IMR-90 (cell line): ENCODE measurements at regions not wholly inside any gene's neighbourhood (a gene's known extent, or its start where the extent isn't known, plus 50 kb on each side); places are given as distances from the start of the nearest gene placed in this dataset.

Experiments
- ATAC-seq: fragments of 200-7000 bp; cut with Tn5 transposase; 2 replicates; pipeline ENCODE4 v1.9.1; 2020; ENCODE audit warnings: low read depth, mild to moderate bottlenecking, moderate library complexity
- BruUV-seq: library from RNA; stranded (reverse); fragments of 400-500 nt; replicated peaks from 2 replicates; lab custom pipeline; 2021; lab: Mats Ljungman, UMichigan
- CTCF ChIA-PET: fragments of 300-600 bp; formaldehyde crosslinking; extraction: SDS; loops from one replicate; lab custom pipeline; 2021; ENCODE audit warnings: antibody characterized with exemption; lab: Yijun Ruan, JAX
- POLR2A ChIA-PET: fragments of 300-600 bp; sonication (Branson Sonifier 250); formaldehyde crosslinking; loops from one replicate; lab custom pipeline; 2022; ENCODE audit warnings: antibody characterized with exemption; ENCODE audit not compliant: unreplicated experiment; lab: Charles Lee
- DNase-seq: peaks from one replicate; pipeline ENCODE4 v3.0.0; 2013
- H2AFZ ChIP-seq: replicated peaks from 2 replicates; pipeline ENCODE3; 2013; ENCODE audit warnings: low read length, mild to moderate bottlenecking; ENCODE audit not compliant: poor library complexity
- H2AK5ac ChIP-seq: 2 replicates; pipeline ENCODE4 v1.6.1; 2013; ENCODE audit warnings: low read depth, low read length, inconsistent platforms
- H2AK9ac ChIP-seq: replicated peaks from 2 replicates; pipeline ENCODE3; 2013; ENCODE audit warnings: mild to moderate bottlenecking, low read depth, low read length, moderate library complexity; ENCODE audit not compliant: poor library complexity
- H2BK120ac ChIP-seq: 2 replicates; pipeline ENCODE4 v1.6.1; 2013; ENCODE audit warnings: low read depth, low read length, inconsistent platforms
- H2BK15ac ChIP-seq: 3 replicates; pipeline ENCODE4 v1.6.1; 2013; ENCODE audit warnings: low read depth, low read length, inconsistent platforms
- H2BK20ac ChIP-seq: 2 replicates; pipeline ENCODE4 v1.6.1; 2013; ENCODE audit warnings: low read depth, mild to moderate bottlenecking, inconsistent platforms, low read length, moderate library complexity
- H2BK5ac ChIP-seq: 2 replicates; pipeline ENCODE4 v1.6.1; 2013; ENCODE audit warnings: mild to moderate bottlenecking, low read depth, low read length, inconsistent platforms; ENCODE audit not compliant: poor library complexity, severe bottlenecking
- H3K14ac ChIP-seq: replicated peaks from 2 replicates; pipeline ENCODE4 v1.6.1; 2013; ENCODE audit warnings: low read depth, low read length, inconsistent platforms
- H3K18ac ChIP-seq: 2 replicates; pipeline ENCODE4 v1.6.1; 2013; ENCODE audit warnings: low read depth, low read length, control low read depth
- H3K23ac ChIP-seq: 2 replicates; pipeline ENCODE4 v1.6.1; 2013; ENCODE audit warnings: low read depth, low read length, inconsistent platforms
- H3K27ac ChIP-seq: 2 replicates; pipeline ENCODE4 v1.5.1; 2013; ENCODE audit warnings: mild to moderate bottlenecking, control low read depth, low read length; ENCODE audit not compliant: insufficient read depth
- H3K27me3 ChIP-seq: 2 replicates; pipeline ENCODE4 v1.6.1; 2013; ENCODE audit warnings: low read length; ENCODE audit not compliant: control insufficient read depth, insufficient read depth
- H3K36me3 ChIP-seq: 2 replicates; pipeline ENCODE4 v1.6.1; 2013; ENCODE audit warnings: low read length, mixed read lengths; ENCODE audit not compliant: control insufficient read depth, insufficient read depth
- H3K4ac ChIP-seq: 2 replicates; pipeline ENCODE4 v1.6.1; 2013; ENCODE audit warnings: low read depth, low read length, inconsistent platforms
- H3K4me1 ChIP-seq: 2 replicates; pipeline ENCODE4 v1.6.1; 2013; ENCODE audit warnings: low read length, mixed read lengths; ENCODE audit not compliant: control insufficient read depth, insufficient read depth
- H3K4me2 ChIP-seq: 2 replicates; pipeline ENCODE4 v1.6.1; 2013; ENCODE audit warnings: low read depth, mild to moderate bottlenecking, control low read depth, low read length, moderate library complexity
- H3K4me3 ChIP-seq: 2 replicates; pipeline ENCODE4 v1.5.1; 2013; ENCODE audit warnings: low read depth, mild to moderate bottlenecking, control low read depth, low read length, moderate library complexity; ENCODE audit not compliant: insufficient read depth
- H3K56ac ChIP-seq: 2 replicates; pipeline ENCODE4 v1.6.1; 2013; ENCODE audit warnings: low read length, inconsistent platforms; ENCODE audit not compliant: insufficient read depth; ENCODE audit errors: extremely low read depth
- H3K79me1 ChIP-seq, 2 experiments: 2 replicates each; pipeline ENCODE4 v1.6.1; 2013; ENCODE audit warnings: low read length in 2 of 2, inconsistent platforms in 1 of 2, low read depth in 1 of 2
- H3K9ac ChIP-seq: 2 replicates; pipeline ENCODE4 v1.6.1; 2013; ENCODE audit warnings: low read depth, low read length, control low read depth
- H3K9me1 ChIP-seq: 2 replicates; pipeline ENCODE4 v1.6.1; 2013; ENCODE audit warnings: low read length, inconsistent platforms; ENCODE audit not compliant: insufficient read depth
- H3K9me3 ChIP-seq: 2 replicates; pipeline ENCODE4 v1.6.1; 2013; ENCODE audit warnings: low read length; ENCODE audit not compliant: control insufficient read depth, insufficient read depth
- H4K20me1 ChIP-seq: 2 replicates; pipeline ENCODE4 v1.6.1; 2013; ENCODE audit warnings: low read length, inconsistent platforms; ENCODE audit not compliant: insufficient read depth
- H4K5ac ChIP-seq: 2 replicates; pipeline ENCODE4 v1.6.1; 2013; ENCODE audit warnings: mild to moderate bottlenecking, low read depth, low read length, control low read depth
- H4K8ac ChIP-seq, 2 experiments: 2 replicates each; pipeline ENCODE4 v1.6.1; 2013; ENCODE audit warnings: low read depth in 2 of 2, low read length in 2 of 2, control low read depth in 1 of 2, inconsistent platforms in 1 of 2
- H4K91ac ChIP-seq: 2 replicates; pipeline ENCODE4 v1.6.1; 2013; ENCODE audit warnings: low read depth, low read length, inconsistent platforms; ENCODE audit not compliant: insufficient read depth
- BHLHE40 ChIP-seq: fragments of 150-350 bp; IDR thresholded peaks from 2 replicates; pipeline ENCODE4 v1.6.1; 2016; ENCODE audit warnings: mild to moderate bottlenecking, low read depth, low read length
- CEBPB ChIP-seq: IDR thresholded peaks from 2 replicates; pipeline ENCODE4 v1.6.1; 2012; ENCODE audit warnings: low read depth, low read length, improper control_type of control experiment
- CHD1 ChIP-seq: IDR thresholded peaks from 2 replicates; pipeline ENCODE4 v1.6.1; 2012; ENCODE audit warnings: low read depth, low read length, improper control_type of control experiment
- FOS ChIP-seq: fragments of 150-350 bp; IDR thresholded peaks from 2 replicates; pipeline ENCODE4 v1.6.1; 2016; ENCODE audit warnings: low read depth, low read length
- MAFK ChIP-seq: IDR thresholded peaks from 2 replicates; pipeline ENCODE4 v1.6.1; 2012; ENCODE audit warnings: low read depth, low read length, improper control_type of control experiment
- MAZ ChIP-seq: IDR thresholded peaks from 2 replicates; pipeline ENCODE4 v1.6.1; 2012; ENCODE audit warnings: low read depth, mild to moderate bottlenecking, low read length, improper control_type of control experiment, moderate library complexity, borderline replicate concordance
- MXI1 ChIP-seq: IDR thresholded peaks from 2 replicates; pipeline ENCODE4 v1.6.1; 2012; ENCODE audit warnings: low read depth, mild to moderate bottlenecking, low read length, moderate library complexity, borderline replicate concordance
- NFE2L2 ChIP-seq: fragments of 150-350 bp; IDR thresholded peaks from 2 replicates; pipeline ENCODE4 v1.6.1; 2016; ENCODE audit warnings: low read depth, mild to moderate bottlenecking, low read length
- POLR2A ChIP-seq: IDR thresholded peaks from 2 replicates; pipeline ENCODE4 v1.6.1; 2012; ENCODE audit warnings: mild to moderate bottlenecking, low read depth, low read length
- RAD21 ChIP-seq: IDR thresholded peaks from 2 replicates; pipeline ENCODE4 v1.6.1; 2012; ENCODE audit warnings: low read length, improper control_type of control experiment
- RCOR1 ChIP-seq: IDR thresholded peaks from 2 replicates; pipeline ENCODE4 v1.6.1; 2012; ENCODE audit warnings: mild to moderate bottlenecking, low read length, improper control_type of control experiment; ENCODE audit not compliant: insufficient replicate concordance
- RFX5 ChIP-seq: IDR thresholded peaks from 2 replicates; pipeline ENCODE4 v1.8.0; 2012; ENCODE audit warnings: low read depth, mild to moderate bottlenecking, low read length, moderate library complexity
- SMC3 ChIP-seq: fragments of 150-350 bp; IDR thresholded peaks from 2 replicates; pipeline ENCODE4 v1.6.1; 2016; ENCODE audit warnings: low read depth, mild to moderate bottlenecking, antibody characterized with exemption, low read length, moderate library complexity
- WGBS, 2 experiments: methylation state at CpG; one replicate each; pipeline versions ENCODE4 v1.1.5 to v1.1.7; 2013; ENCODE audit warnings: missing lambda C conversion rate in 2 of 2; ENCODE audit not compliant: insufficient read length in 1 of 2; ENCODE audit errors: extremely low coverage in 2 of 2; 5-methylcytosine and 5-hydroxymethylcytosine counted together
- dilution Hi-C: fragments of 300-500 bp; cut with HindIII; formaldehyde crosslinking; loops from one replicate; pipeline ENCODE4 v1.14.3; 2018; ENCODE audit warnings: low sequenced_read_pairs; ENCODE audit not compliant: unreplicated experiment
- in situ Hi-C: fragments of 300-500 bp; cut with MboI; formaldehyde crosslinking; loops from 3 replicates; pipeline ENCODE4 v1.14.3; 2019; ENCODE audit warnings: low sequenced_read_pairs, inconsistent platforms, mixed read lengths
- intact Hi-C: fragments of 100-400 bp; cut with micrococcal nuclease; formaldehyde crosslinking; loops from 2 replicates; pipeline ENCODE4 v1.10.0; 2022
- TF ChIP-seq, protein P1 (sequence below): fragments of 150-350 bp; IDR thresholded peaks from 2 replicates; pipeline ENCODE4 v1.6.1; 2016; ENCODE audit warnings: low read depth, mild to moderate bottlenecking, low read length, moderate library complexity, borderline replicate concordance
- TF ChIP-seq, protein P2 (sequence below): conservative IDR thresholded peaks from 2 replicates; pipeline ENCODE4 v1.5.1; 2012; ENCODE audit warnings: mild to moderate bottlenecking, low read depth, low read length, improper control_type of control experiment
- TF ChIP-seq, protein P3 (sequence below): fragments of 150-350 bp; IDR thresholded peaks from 2 replicates; pipeline ENCODE4 v1.6.1; 2017; ENCODE audit warnings: mild to moderate bottlenecking, antibody characterized with exemption, low read length, low read depth

DNA sequence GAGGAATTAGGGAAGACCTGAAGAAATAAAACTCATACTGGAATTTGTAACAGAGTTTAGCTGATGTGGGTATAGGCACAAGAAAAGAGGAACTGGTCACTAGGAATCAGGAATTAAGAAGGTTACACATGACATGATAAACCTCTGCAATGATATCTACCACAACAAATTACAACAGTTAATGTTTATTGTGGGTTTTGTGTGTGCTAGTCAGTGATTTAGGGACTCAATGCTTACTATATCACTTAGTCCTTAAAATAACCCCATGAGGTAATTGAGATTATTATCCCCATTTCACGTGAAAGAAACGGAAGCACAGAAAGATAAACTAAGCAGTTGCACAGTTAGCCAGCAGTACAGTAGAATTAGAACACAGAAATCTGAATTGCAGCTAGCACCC lies 415.8 kb upstream of the ZEB2 start:
- Histone ChIP-seq H3K9me1 (no peaks in the 10 kb centered on the region; the same call in 1 of the 2 replicates), H4K91ac (no peak overlapping the region), H3K27ac (no peak overlapping the region), H2BK15ac (no peak overlapping the region), H3K18ac (no peak overlapping the region), H3K9ac (no peak overlapping the region), H3K9me3 (no peaks in the 10 kb centered on the region), H4K5ac (no peak overlapping the region), H2AK9ac (no peak overlapping the region), H3K79me1 (no peaks in the 10 kb centered on the region), H2BK20ac (no peak overlapping the region), H3K56ac (no peak overlapping the region), H3K14ac (no peak overlapping the region), H2BK120ac (no peak overlapping the region), H3K4ac (no peak overlapping the region), H2AK5ac (no peak overlapping the region), H3K36me3 (no peaks in the 10 kb centered on the region), H4K20me1 (no peaks in the 10 kb centered on the region), H3K4me2 (no peak overlapping the region), H4K8ac (no peak overlapping the region), H3K27me3 (no peaks in the 10 kb centered on the region), H3K23ac (no peak overlapping the region), H3K4me1 (0 out of 2 replicates have a peak, but pooled peaks cover 2% of the 10 kb centered on the region), H3K4me3 (no peak overlapping the region), H2AFZ (no peak overlapping the region), H2BK5ac (no peak overlapping the region)
- DNase-seq (no peak), ATAC-seq (no peak)
- dilution Hi-C loops: no loop called here
- no peak for TF ChIP-seq MAFK
- TF ChIP-seq, protein P1, sequence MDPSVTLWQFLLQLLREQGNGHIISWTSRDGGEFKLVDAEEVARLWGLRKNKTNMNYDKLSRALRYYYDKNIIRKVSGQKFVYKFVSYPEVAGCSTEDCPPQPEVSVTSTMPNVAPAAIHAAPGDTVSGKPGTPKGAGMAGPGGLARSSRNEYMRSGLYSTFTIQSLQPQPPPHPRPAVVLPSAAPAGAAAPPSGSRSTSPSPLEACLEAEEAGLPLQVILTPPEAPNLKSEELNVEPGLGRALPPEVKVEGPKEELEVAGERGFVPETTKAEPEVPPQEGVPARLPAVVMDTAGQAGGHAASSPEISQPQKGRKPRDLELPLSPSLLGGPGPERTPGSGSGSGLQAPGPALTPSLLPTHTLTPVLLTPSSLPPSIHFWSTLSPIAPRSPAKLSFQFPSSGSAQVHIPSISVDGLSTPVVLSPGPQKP: no peak
- TF ChIP-seq CEBPB: no peak
- TF ChIP-seq, protein P2, sequence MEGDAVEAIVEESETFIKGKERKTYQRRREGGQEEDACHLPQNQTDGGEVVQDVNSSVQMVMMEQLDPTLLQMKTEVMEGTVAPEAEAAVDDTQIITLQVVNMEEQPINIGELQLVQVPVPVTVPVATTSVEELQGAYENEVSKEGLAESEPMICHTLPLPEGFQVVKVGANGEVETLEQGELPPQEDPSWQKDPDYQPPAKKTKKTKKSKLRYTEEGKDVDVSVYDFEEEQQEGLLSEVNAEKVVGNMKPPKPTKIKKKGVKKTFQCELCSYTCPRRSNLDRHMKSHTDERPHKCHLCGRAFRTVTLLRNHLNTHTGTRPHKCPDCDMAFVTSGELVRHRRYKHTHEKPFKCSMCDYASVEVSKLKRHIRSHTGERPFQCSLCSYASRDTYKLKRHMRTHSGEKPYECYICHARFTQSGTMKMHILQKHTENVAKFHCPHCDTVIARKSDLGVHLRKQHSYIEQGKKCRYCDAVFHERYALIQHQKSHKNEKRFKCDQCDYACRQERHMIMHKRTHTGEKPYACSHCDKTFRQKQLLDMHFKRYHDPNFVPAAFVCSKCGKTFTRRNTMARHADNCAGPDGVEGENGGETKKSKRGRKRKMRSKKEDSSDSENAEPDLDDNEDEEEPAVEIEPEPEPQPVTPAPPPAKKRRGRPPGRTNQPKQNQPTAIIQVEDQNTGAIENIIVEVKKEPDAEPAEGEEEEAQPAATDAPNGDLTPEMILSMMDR: no peak
- TF ChIP-seq RCOR1: no peak
- no peak for TF ChIP-seq RAD21
- TF ChIP-seq, protein P3, sequence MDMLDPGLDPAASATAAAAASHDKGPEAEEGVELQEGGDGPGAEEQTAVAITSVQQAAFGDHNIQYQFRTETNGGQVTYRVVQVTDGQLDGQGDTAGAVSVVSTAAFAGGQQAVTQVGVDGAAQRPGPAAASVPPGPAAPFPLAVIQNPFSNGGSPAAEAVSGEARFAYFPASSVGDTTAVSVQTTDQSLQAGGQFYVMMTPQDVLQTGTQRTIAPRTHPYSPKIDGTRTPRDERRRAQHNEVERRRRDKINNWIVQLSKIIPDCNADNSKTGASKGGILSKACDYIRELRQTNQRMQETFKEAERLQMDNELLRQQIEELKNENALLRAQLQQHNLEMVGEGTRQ: no peak
- TF ChIP-seq SMC3: no peak
- no peak for TF ChIP-seq POLR2A
- TF ChIP-seq RFX5: no peak
- no peak for TF ChIP-seq CHD1
- TF ChIP-seq MXI1: no peak
- TF ChIP-seq FOS: no peak
- no peak for TF ChIP-seq BHLHE40
- no peak for TF ChIP-seq NFE2L2
- no peak for TF ChIP-seq MAZ
- intact Hi-C loops: no loop called here
- POLR2A ChIA-PET: no interaction called here
- in situ Hi-C loops: no loop called here
- 80% methylated on average over 1 of the region's 2 CpGs; no CpG with 5 or more reads in 1 of the 2 experiments for WGBS, 2 experiments
- CTCF ChIA-PET: interaction anchor here (1.0 kb wide), 1 partner anchor 11 kb away, joined by 3 read pairs; no protein-coding TSS in a partner anchor
- BruUV-seq: no TSS peak
